KOPT-K1 (cell line): ENCODE measurements at regions not wholly inside any gene's neighbourhood (a gene's known extent, or its start where the extent isn't known, plus 50 kb on each side); places are given as distances from the start of the nearest gene placed in this dataset.
"Not testable (repeated sequence)": the region's sequence is repeated elsewhere in the genome, so short reads cannot be mapped to it uniquely, and the experiment has no call there.

Experiments
- H3K27ac ChIP-seq: fragments of 200-600 bp; sonication (generic); 2 replicates; pipeline ENCODE4 v1.5.1; 2016; ENCODE audit warnings: antibody characterized with exemption, mild to moderate bottlenecking, low read depth, low read length; ENCODE audit not compliant: poor library complexity, severe bottlenecking
- H3K36me3 ChIP-seq: fragments of 200-600 bp; sonication (generic); 2 replicates; pipeline ENCODE4 v1.5.1; 2017; ENCODE audit warnings: antibody characterized with exemption, mild to moderate bottlenecking, low read length, moderate library complexity; ENCODE audit not compliant: insufficient read depth
- H3K9me3 ChIP-seq: fragments of 200-600 bp; sonication (generic); 2 replicates; pipeline ENCODE4 v1.5.1; 2017; ENCODE audit warnings: antibody characterized with exemption, low read length, mild to moderate bottlenecking; ENCODE audit not compliant: insufficient read depth, poor library complexity, severe bottlenecking

- Histone ChIP-seq H3K36me3 (no peaks in the 10 kb centered on the region), H3K9me3 (no peaks in the 10 kb centered on the region), H3K27ac (no peak overlapping the region)
These were observed 1336.7 kb upstream of the CITED2 start for GRCh38 chr6:140711019-140711613.

GRCh38 chr6:140708441-140708840 lies 1334.0 kb upstream of the CITED2 start:
- H3K9me3 ChIP-seq: no peaks in the 10 kb centered on the region
- H3K36me3 ChIP-seq: no peaks in the 10 kb centered on the region
- no peak overlapping the region for H3K27ac ChIP-seq

GRCh38 chr6:140704008-140704407 lies 1329.6 kb upstream of the CITED2 start:
- H3K9me3 ChIP-seq, H3K27ac ChIP-seq, H3K36me3 ChIP-seq: not testable (repeated sequence)

- H3K36me3 ChIP-seq: no peaks in the 10 kb centered on the region
- H3K27ac ChIP-seq: no peak overlapping the region
- H3K9me3 ChIP-seq: no peaks in the 10 kb centered on the region
These were observed 1323.1 kb upstream of the CITED2 start for GRCh38 chr6:140697585-140697984.

- H3K36me3 ChIP-seq: no peaks in the 10 kb centered on the region
- H3K9me3 ChIP-seq: no peaks in the 10 kb centered on the region
- H3K27ac ChIP-seq: no peak overlapping the region
These were observed 1310.5 kb upstream of the CITED2 start for GRCh38 chr6:140684776-140685550.

- H3K36me3 ChIP-seq: no peaks in the 10 kb centered on the region
- H3K9me3 ChIP-seq: no peaks in the 10 kb centered on the region
- no peak overlapping the region for H3K27ac ChIP-seq
These were observed 1303.5 kb upstream of the CITED2 start for GRCh38 chr6:140677781-140678528.

GRCh38 chr6:140671926-140672325 lies 1297.5 kb upstream of the CITED2 start:
- no peaks in the 10 kb centered on the region for H3K36me3 ChIP-seq
- no peak overlapping the region for H3K27ac ChIP-seq
- H3K9me3 ChIP-seq: no peaks in the 10 kb centered on the region

GRCh38 chr6:140670021-140670420 lies 1295.6 kb upstream of the CITED2 start:
- H3K27ac ChIP-seq: no peak overlapping the region

GRCh38 chr6:140669321-140669720 lies 1294.9 kb upstream of the CITED2 start:
- Histone ChIP-seq H3K27ac (no peak overlapping the region), H3K9me3 (no peaks in the 10 kb centered on the region), H3K36me3 (no peaks in the 10 kb centered on the region)

More at GRCh38 chr6:140670021-140670420, 1295.6 kb upstream of the CITED2 start:
- Histone ChIP-seq H3K36me3 (no peaks in the 10 kb centered on the region), H3K9me3 (no peaks in the 10 kb centered on the region)

GRCh38 chr6:140663772-140664171 lies 1289.3 kb upstream of the CITED2 start:
- no peak overlapping the region for H3K27ac ChIP-seq
- H3K9me3 ChIP-seq: no peaks in the 10 kb centered on the region
- no peaks in the 10 kb centered on the region for H3K36me3 ChIP-seq

- Histone ChIP-seq H3K9me3 (no peaks in the 10 kb centered on the region), H3K27ac (no peak overlapping the region), H3K36me3 (no peaks in the 10 kb centered on the region)
These were observed 1288.6 kb upstream of the CITED2 start for GRCh38 chr6:140663094-140663493.

GRCh38 chr6:140661691-140662090 lies 1287.2 kb upstream of the CITED2 start:
- H3K27ac ChIP-seq: no peak overlapping the region
- H3K36me3 ChIP-seq: no peaks in the 10 kb centered on the region
- no peaks in the 10 kb centered on the region for H3K9me3 ChIP-seq

- H3K9me3 ChIP-seq: no peaks in the 10 kb centered on the region
- no peak overlapping the region for H3K27ac ChIP-seq
- H3K36me3 ChIP-seq: no peaks in the 10 kb centered on the region
These were observed 1285.8 kb upstream of the CITED2 start for GRCh38 chr6:140660295-140660694.

GRCh38 chr6:140653972-140654371 lies 1279.5 kb upstream of the CITED2 start:
- Histone ChIP-seq H3K27ac (no peak overlapping the region), H3K36me3 (no peaks in the 10 kb centered on the region), H3K9me3 (no peaks in the 10 kb centered on the region)

GRCh38 chr6:140653506-140653905 lies 1279.1 kb upstream of the CITED2 start:
- Histone ChIP-seq H3K36me3 (no peaks in the 10 kb centered on the region), H3K9me3 (no peaks in the 10 kb centered on the region), H3K27ac (no peak overlapping the region)
